GM19099 (cell line): ENCODE measurements at regions not wholly inside any gene's neighbourhood (a gene's known extent, or its start where the extent isn't known, plus 50 kb on each side); places are given as distances from the start of the nearest gene placed in this dataset.

Experiments
- POLR2A ChIP-seq: IDR thresholded peaks from 3 replicates; pipeline ENCODE4 v1.6.1; 2011; ENCODE audit warnings: low read depth; ENCODE audit not compliant: insufficient read length; ENCODE audit errors: extremely low read depth

- peak; percentile 84 for TF ChIP-seq POLR2A
Measured at GRCh38 chr6:26199773-26200764, 112.8 kb downstream of the HFE start.

- no peak for TF ChIP-seq POLR2A
Measured at GRCh38 chr6:26200918-26201721, 113.9 kb downstream of the HFE start.

- TF ChIP-seq POLR2A: no peak
Measured at GRCh38 chr6:26202201-26202611, 115.0 kb downstream of the HFE start.

- no peak for TF ChIP-seq POLR2A
Measured at GRCh38 chr6:26202811-26203583, 115.8 kb downstream of the HFE start.

- peak; percentile 99 for TF ChIP-seq POLR2A
Measured at GRCh38 chr6:26204332-26205160, 117.3 kb downstream of the HFE start.

- peak; percentile 75 for TF ChIP-seq POLR2A
Measured at GRCh38 chr6:26205161-26205624, 118.0 kb downstream of the HFE start.

GRCh38 chr6:26205625-26206574 lies 118.7 kb downstream of the HFE start:
- peak; percentile 47 for TF ChIP-seq POLR2A

- TF ChIP-seq POLR2A: no peak
Measured at GRCh38 chr6:26206868-26207801, 119.9 kb downstream of the HFE start.

- TF ChIP-seq POLR2A: no peak
Measured at GRCh38 chr6:26211963-26212362, 124.7 kb downstream of the HFE start.

- no peak for TF ChIP-seq POLR2A
Measured at GRCh38 chr6:26213334-26214075, 126.3 kb downstream of the HFE start.
